PC-9 (cell line): ENCODE measurements at regions not wholly inside any gene's neighbourhood (a gene's known extent, or its start where the extent isn't known, plus 50 kb on each side); places are given as distances from the start of the nearest gene placed in this dataset.

Experiments
- CTCF ChIP-seq: fragments of 200-600 bp; sonication (generic); conservative IDR thresholded peaks from 2 replicates; pipeline ENCODE4 v1.6.1; 2017; ENCODE audit warnings: mixed run types, antibody characterized with exemption, mild to moderate bottlenecking, moderate library complexity
- EZH2 ChIP-seq: fragments of 200-600 bp; sonication (generic); IDR thresholded peaks from 2 replicates; pipeline ENCODE4 v1.8.0; 2017; ENCODE audit warnings: antibody characterized with exemption, low read depth

DNA sequence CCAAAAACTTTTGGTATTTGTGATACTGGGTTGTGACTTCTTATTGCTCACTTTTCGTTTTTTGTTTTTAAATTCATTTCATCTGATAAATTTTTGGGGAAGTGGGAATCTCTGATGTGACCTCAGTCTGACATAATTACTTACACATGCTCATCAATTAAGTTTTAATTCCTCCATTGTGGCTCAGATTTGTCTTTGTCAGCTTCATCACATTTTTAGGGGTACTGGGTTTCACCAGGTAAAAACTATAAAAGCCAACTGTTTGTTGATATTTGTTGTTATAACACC is 425.3 kb upstream of the TGFBR2 start:
- TF ChIP-seq CTCF, result no peak
- no peak for TF ChIP-seq EZH2
